GM12864 (cell line): ENCODE measurements at regions not wholly inside any gene's neighbourhood (a gene's known extent, or its start where the extent isn't known, plus 50 kb on each side); places are given as distances from the start of the nearest gene placed in this dataset.

ENCODE experiments used
- DNase-seq: peaks from one replicate; pipeline ENCODE4 v3.0.0-alpha.2; 2011; ENCODE audit warnings: low read depth
- H3K4me3 ChIP-seq: 2 replicates; pipeline ENCODE4 v1.5.1; 2011; ENCODE audit warnings: mild to moderate bottlenecking, low read depth, low read length, control low read depth
- TF ChIP-seq, protein P1 (sequence below): IDR thresholded peaks from 2 replicates; pipeline ENCODE4 v1.5.1; 2011; ENCODE audit warnings: low read depth, mild to moderate bottlenecking, moderate library complexity, low read length, control low read depth, inconsistent platforms; ENCODE audit errors: missing control alignments

DNA sequence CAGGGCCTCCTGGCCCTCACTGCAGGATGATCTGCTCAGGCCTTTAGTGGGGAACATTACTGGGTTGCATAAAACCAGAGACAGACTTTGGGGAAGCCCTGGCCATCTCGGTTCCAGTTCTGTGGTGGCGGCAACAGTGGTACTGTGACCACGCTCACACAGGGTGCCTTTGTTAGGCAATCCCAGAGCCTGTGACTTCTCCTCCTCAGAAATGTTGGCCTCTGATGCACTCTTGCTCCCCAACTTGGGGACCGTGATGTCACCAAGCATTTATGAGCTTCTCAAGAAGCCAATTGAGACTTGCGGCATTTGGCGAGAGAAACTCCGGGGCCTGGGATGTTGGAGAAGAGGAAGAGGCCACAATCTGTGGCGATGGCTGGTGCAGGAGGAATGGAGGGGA lies 80.9 kb upstream of the PKDCC start:
- no peak overlapping the region for H3K4me3 ChIP-seq
- TF ChIP-seq, protein P1, sequence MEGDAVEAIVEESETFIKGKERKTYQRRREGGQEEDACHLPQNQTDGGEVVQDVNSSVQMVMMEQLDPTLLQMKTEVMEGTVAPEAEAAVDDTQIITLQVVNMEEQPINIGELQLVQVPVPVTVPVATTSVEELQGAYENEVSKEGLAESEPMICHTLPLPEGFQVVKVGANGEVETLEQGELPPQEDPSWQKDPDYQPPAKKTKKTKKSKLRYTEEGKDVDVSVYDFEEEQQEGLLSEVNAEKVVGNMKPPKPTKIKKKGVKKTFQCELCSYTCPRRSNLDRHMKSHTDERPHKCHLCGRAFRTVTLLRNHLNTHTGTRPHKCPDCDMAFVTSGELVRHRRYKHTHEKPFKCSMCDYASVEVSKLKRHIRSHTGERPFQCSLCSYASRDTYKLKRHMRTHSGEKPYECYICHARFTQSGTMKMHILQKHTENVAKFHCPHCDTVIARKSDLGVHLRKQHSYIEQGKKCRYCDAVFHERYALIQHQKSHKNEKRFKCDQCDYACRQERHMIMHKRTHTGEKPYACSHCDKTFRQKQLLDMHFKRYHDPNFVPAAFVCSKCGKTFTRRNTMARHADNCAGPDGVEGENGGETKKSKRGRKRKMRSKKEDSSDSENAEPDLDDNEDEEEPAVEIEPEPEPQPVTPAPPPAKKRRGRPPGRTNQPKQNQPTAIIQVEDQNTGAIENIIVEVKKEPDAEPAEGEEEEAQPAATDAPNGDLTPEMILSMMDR, result no peak
- DNase-seq, result no peak

DNA sequence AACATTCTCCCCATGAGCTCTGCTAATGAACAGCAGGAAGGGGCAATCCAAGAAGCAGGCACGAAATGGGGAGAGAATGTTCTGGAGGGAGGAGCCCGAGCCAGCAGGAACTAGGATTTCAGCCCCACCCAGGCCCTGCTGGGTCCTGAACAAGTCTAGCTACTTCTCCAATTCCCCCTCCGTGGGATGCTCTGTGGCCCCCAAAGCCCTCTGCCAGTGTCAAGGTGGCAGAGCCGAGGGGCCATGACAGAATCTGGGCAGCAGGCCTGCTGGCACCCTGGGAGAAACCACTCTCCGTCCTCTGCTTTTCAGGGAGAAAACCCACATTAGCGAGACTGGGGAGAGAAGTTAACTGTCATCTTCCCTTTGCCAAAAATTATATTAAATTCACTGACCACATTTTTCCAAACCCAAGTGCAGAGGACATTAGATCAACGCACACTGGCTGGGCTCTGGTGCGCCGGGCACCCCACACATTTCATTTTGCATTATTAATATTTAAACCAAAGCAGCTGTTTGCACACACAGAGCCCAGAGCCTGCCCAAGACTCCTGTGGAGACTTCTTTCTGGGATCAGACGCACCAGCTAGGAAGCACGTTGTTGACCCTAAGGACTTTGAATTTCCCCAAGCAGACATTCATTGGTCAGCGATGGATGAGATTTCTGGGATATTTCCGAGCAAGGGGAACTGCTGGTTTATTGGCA lies 80.2 kb upstream of the PKDCC start:
- no peak overlapping the region for H3K4me3 ChIP-seq
- TF ChIP-seq, protein P1, result no peak
- DNase-seq, result no peak

DNA sequence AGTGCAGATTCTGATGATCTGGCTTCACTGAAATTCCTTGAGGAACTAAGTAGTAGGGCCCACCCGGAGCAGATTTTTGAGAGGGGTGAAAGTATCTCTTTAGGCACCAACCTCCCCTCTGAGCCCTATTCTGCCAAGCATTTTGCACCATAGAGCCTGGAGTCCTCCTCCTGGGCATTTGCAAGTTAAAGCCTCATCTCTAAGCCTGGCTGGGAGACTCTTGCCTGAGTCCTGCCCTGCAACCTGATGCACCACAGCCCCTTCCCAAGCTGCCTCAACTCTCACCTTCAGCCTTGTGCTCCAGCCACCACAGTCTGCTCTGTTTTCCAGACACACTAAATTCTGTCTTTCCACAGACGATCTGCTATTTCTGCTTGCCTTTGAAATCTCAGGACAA lies 79.6 kb upstream of the PKDCC start:
- no peak for DNase-seq
- TF ChIP-seq, protein P1, result no peak

DNA sequence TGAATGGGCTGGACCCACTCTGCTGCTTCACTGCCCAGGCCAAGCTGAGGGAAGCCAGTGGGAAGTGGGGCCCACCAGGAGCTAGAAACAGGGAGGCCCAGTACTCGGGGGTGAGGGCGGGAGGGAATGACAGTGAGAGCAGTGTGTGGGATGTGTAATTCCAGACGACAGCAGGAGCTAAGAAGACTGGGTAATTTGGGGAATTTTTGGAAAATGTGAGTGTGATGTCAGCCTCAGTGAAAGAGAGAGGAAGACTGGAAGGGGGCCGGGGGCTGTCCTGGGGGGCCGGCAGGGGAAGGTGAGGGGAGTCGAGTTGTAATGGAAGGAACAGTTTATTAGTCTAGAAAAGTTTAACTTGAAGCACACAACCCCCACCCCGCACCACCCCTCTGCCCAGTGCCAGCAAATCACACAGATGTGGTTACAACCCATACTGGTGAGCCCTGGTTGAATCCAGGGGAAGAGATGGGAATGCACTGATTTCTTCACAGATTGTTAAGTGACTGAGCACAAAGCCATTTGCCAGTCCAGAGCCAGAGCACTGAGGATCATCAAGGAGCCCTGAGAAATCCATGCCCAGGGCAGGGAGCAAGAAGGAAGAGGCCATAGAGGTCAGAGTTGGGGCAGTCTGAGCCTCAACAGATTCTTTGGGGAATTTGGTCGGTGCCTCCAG lies 76.7 kb upstream of the PKDCC start:
- TF ChIP-seq, protein P1, result no peak
- H3K4me3 ChIP-seq, result no peak overlapping the region
- DNase-seq, result no peak

More for the DNA sequence above, 79.6 kb upstream of the PKDCC start:
- H3K4me3 ChIP-seq, result no peak overlapping the region

DNA sequence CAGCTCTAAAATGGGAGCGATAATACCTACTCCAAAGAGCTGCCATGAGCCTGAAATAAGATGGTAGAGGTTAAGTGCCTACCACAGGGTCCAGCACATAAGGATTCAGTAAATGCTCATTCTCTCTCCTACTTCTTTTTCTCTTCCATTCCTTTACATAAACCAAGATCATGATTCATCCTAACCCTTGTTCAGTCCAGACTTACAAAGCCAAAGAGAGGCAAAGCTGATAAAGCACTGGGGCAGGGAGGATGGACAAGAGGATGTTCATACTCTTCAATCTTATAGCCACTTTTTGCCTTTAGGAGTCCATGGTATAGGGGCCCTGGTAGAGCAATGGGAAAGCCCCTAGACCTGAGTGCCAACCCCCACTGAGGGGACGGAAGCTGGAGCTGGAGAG lies 75.6 kb upstream of the PKDCC start:
- no peak for DNase-seq
- TF ChIP-seq, protein P1, result no peak

DNA sequence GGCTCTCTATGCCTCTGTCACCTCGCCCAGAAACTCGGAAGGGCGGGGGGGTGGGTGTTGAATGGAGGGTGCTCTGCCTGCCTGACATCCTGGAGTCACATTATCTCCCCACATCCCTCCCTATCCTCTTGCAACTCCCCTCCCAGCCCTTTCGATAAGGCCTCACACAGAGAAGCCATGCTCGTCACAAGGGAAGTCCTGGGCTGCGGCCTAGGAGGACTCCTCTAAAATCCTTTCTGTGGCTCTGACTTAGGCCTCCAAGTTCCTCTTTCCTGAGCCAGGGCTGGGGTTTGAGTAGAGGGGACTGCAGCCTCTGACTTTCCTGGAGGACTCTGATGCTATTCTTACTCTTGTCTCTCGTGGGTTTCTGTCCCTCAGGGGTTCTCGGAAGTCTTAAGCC lies 75.0 kb upstream of the PKDCC start:
- no peak overlapping the region for H3K4me3 ChIP-seq
- TF ChIP-seq, protein P1, result no peak
- DNase-seq, result no peak

More for the DNA sequence above, 75.6 kb upstream of the PKDCC start:
- H3K4me3 ChIP-seq, result no peak overlapping the region
